ENCODE measurements at regions not wholly inside any gene's neighbourhood (a gene's known extent, or its start where the extent isn't known, plus 50 kb on each side); places are given as distances from the start of the nearest gene placed in this dataset.
"Not testable (repeated sequence)": the region's sequence is repeated elsewhere in the genome, so short reads cannot be mapped to it uniquely, and the experiment has no call there.

DNA sequence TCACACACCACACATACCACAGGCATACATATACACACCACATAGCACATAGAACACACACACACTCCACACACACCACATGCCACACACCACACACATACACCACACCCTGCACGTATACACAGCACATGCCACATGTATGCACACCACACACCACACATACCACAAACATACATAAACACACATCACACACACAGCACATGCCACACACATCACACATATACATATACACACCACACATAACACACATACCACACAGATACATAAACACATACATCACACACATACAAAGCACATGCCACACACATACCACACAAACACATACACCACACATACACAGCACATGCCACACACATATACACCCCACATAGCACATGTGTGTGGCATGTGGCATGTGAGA, 171.1 kb downstream of the OR4M2 start (continued):
- TF ChIP-seq, protein P1, sequence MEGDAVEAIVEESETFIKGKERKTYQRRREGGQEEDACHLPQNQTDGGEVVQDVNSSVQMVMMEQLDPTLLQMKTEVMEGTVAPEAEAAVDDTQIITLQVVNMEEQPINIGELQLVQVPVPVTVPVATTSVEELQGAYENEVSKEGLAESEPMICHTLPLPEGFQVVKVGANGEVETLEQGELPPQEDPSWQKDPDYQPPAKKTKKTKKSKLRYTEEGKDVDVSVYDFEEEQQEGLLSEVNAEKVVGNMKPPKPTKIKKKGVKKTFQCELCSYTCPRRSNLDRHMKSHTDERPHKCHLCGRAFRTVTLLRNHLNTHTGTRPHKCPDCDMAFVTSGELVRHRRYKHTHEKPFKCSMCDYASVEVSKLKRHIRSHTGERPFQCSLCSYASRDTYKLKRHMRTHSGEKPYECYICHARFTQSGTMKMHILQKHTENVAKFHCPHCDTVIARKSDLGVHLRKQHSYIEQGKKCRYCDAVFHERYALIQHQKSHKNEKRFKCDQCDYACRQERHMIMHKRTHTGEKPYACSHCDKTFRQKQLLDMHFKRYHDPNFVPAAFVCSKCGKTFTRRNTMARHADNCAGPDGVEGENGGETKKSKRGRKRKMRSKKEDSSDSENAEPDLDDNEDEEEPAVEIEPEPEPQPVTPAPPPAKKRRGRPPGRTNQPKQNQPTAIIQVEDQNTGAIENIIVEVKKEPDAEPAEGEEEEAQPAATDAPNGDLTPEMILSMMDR (conservative IDR thresholded peaks at IDR 0.05; ENCODE audit: low read depth in 2 of 2), result no peak
- no peak for TF ChIP-seq NANOG (IDR thresholded peaks at IDR 0.05; ENCODE audit: borderline replicate concordance)
- TF ChIP-seq CREB1 (CRISPR knock-in tag; IDR thresholded peaks at IDR 0.05; ENCODE audit: low read depth), result no peak

DNA sequence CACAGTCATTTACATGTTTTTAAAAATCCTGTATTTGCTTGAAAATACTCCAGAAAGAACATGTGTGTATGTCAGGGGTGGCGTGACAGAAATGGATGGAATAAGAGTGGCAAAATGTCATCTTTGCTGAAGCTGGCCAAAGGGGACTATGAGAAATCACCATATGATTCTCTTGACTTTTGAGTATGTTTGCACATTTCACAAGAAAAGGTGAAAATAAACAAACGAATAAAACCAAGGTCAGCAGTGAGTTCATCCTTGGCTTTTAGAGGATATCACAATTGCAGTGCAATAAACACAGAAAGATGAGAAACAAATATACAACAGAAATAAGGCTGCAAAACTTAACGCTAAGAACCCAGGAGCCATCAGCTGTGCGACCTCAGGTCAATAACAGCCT, 171.7 kb downstream of the OR4M2 start:
- peaks cover 33% of the 10 kb centered on the region for H3K36me3 ChIP-seq (ENCODE audit: insufficient read depth)
- not testable (repeated sequence) for H4K20me1 ChIP-seq (replicated peaks; ENCODE audit: insufficient read depth); H3K27ac ChIP-seq (ENCODE audit: low read depth); H3K27ac Mint-ChIP-seq; H3K27me3 ChIP-seq (ENCODE audit: insufficient read depth); H3K4me1 ChIP-seq (ENCODE audit: insufficient read depth); H3K4me3 ChIP-seq; ATAC-seq; H3K79me2 ChIP-seq (replicated peaks; ENCODE audit: insufficient read depth); H3K9me2 ChIP-seq (ENCODE audit: insufficient read depth); H2AFZ ChIP-seq; H3K4me3 Mint-ChIP-seq; H3K4me2 ChIP-seq; H3K4me1 Mint-ChIP-seq; H3F3A ChIP-seq (replicated peaks; ENCODE audit: low read depth); DNase-seq (ENCODE audit: low spot score)
- Mint-ChIP-seq H3K9me3 (peaks cover 100% of the 10 kb centered on the region), H3K36me3 (ENCODE audit: low read depth) (peaks cover 87% of the 10 kb centered on the region), H3K27me3 (ENCODE audit: insufficient read depth, low read depth, poor library complexity) (peaks cover 36% of the 10 kb centered on the region)

DNA sequence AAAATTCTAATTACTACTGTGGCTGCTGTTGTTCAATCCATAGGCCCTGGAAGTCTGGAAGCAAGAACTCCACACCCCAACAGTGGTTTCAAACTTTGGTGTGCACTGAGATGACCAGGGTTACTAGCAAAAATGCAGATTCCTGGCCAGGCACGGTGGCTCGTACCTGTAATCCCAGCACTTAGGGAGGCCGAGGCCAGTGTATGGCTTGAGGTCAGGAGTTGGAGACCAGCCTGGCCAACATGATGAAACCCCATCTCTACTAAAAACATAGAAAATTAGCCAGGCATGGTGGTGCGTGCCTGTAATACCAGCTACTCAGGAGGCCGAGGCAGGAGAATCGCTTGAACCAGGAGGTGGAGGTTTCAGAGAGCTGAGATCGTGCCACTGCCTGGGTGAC, 172.2 kb downstream of the OR4M2 start:
- not testable (repeated sequence) for H3K4me3 Mint-ChIP-seq

DNA sequence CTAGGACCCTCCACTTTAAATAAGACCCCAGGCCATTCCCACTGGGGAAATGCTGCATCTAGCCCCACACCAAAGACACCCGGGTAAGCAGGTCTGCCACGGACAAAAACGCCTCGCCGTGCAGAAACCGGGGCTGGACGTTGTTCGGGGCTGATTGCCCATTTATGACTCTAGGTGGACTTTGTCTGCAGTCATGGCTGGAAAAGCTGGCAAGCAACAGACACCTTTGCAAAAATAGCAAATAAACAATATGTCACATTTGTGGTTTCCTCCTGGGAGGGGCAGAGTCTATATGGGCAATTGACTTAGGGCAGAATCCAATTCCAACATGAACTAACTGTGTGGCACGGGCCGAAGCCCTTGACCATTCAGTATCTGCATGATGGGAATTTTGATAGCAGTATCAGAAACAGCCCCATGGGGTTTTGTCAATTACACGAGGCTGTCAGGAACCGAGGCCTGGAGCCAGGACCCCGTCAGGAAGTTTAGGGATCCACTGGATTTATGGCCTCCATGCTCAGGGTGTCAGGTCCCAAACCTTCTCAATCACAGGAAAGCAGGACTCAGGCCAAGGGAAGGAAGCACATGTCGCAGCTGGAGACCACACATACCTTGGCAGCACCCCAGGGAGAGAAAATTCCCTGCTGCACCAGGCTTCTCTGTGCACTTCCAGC, 172.8 kb downstream of the OR4M2 start:
- Mint-ChIP-seq H3K9me3 (peaks cover 93% of the 10 kb centered on the region), H3K27me3 (ENCODE audit: insufficient read depth, low read depth, poor library complexity) (peaks cover 32% of the 10 kb centered on the region), H3K36me3 (ENCODE audit: low read depth) (peaks cover 80% of the 10 kb centered on the region)
- not testable (repeated sequence) for DNase-seq (ENCODE audit: low spot score); H3K9me2 ChIP-seq (ENCODE audit: insufficient read depth); H3F3A ChIP-seq (replicated peaks; ENCODE audit: low read depth); H3K4me1 ChIP-seq (ENCODE audit: insufficient read depth); H3K27ac Mint-ChIP-seq; H2AFZ ChIP-seq; H3K79me2 ChIP-seq (replicated peaks; ENCODE audit: insufficient read depth); H3K4me1 Mint-ChIP-seq; H3K4me3 Mint-ChIP-seq; ATAC-seq; H3K4me3 ChIP-seq; H4K20me1 ChIP-seq (replicated peaks; ENCODE audit: insufficient read depth); H3K27ac ChIP-seq (ENCODE audit: low read depth); H3K4me2 ChIP-seq; H3K27me3 ChIP-seq (ENCODE audit: insufficient read depth)
- peaks cover 33% of the 10 kb centered on the region for H3K36me3 ChIP-seq (ENCODE audit: insufficient read depth)

More for the DNA sequence above, 172.2 kb downstream of the OR4M2 start:
- H3K9me2 ChIP-seq (ENCODE audit: insufficient read depth); H3K4me1 ChIP-seq (ENCODE audit: insufficient read depth); ATAC-seq; DNase-seq (ENCODE audit: low spot score); H3K4me1 Mint-ChIP-seq; H4K20me1 ChIP-seq (replicated peaks; ENCODE audit: insufficient read depth); H3K27ac ChIP-seq (ENCODE audit: low read depth); H3K79me2 ChIP-seq (replicated peaks; ENCODE audit: insufficient read depth); H3K4me3 ChIP-seq; H3K27ac Mint-ChIP-seq; H3F3A ChIP-seq (replicated peaks; ENCODE audit: low read depth); H3K4me2 ChIP-seq; H2AFZ ChIP-seq; H3K27me3 ChIP-seq (ENCODE audit: insufficient read depth): not testable (repeated sequence)
- peaks cover 86% of the 10 kb centered on the region for H3K36me3 Mint-ChIP-seq (ENCODE audit: low read depth)
- peaks cover 38% of the 10 kb centered on the region for H3K27me3 Mint-ChIP-seq (ENCODE audit: insufficient read depth, low read depth, poor library complexity)
- H3K36me3 ChIP-seq (ENCODE audit: insufficient read depth), result peaks cover 33% of the 10 kb centered on the region
- H3K9me3 Mint-ChIP-seq, result peaks cover 99% of the 10 kb centered on the region

All from GM23338 (cell line).